Osteoblast (primary cell): ENCODE measurements at regions not wholly inside any gene's neighbourhood (a gene's known extent, or its start where the extent isn't known, plus 50 kb on each side); places are given as distances from the start of the nearest gene placed in this dataset.

Experiments
- DNase-seq: peaks from one replicate; pipeline ENCODE4 v3.0.0; 2011; ENCODE audit warnings: low spot score, mixed read lengths; ENCODE audit not compliant: insufficient read length; ENCODE audit errors: missing footprints
- H2AFZ ChIP-seq: 2 replicates; pipeline ENCODE4 v1.6.0; 2011; ENCODE audit warnings: mild to moderate bottlenecking, low read length
- H3K27ac ChIP-seq: 2 replicates; pipeline ENCODE4 v1.5.1; 2011; ENCODE audit warnings: mild to moderate bottlenecking, low read depth, low read length, moderate library complexity
- H3K27me3 ChIP-seq: 2 replicates; pipeline ENCODE4 v1.6.0; 2012; ENCODE audit warnings: mild to moderate bottlenecking, control low read depth, inconsistent platforms, low read length, moderate library complexity; ENCODE audit not compliant: insufficient read depth
- H3K36me3 ChIP-seq: 2 replicates; pipeline ENCODE4 v1.5.1; 2011; ENCODE audit warnings: mild to moderate bottlenecking, low read length, control low read depth, moderate library complexity; ENCODE audit not compliant: insufficient read depth
- H3K4me1 ChIP-seq: 2 replicates; pipeline ENCODE4 v1.5.1; 2011; ENCODE audit warnings: mild to moderate bottlenecking, low read length, control low read depth, moderate library complexity; ENCODE audit not compliant: insufficient read depth
- H3K4me2 ChIP-seq: 2 replicates; pipeline ENCODE4 v1.6.0; 2011; ENCODE audit warnings: mild to moderate bottlenecking, low read length; ENCODE audit not compliant: insufficient read depth
- H3K4me3 ChIP-seq: fragments of 200-600 bp; sonication (generic); 3 replicates; pipeline ENCODE4 v1.5.1; 2012; ENCODE audit warnings: mild to moderate bottlenecking, low read length, inconsistent platforms; ENCODE audit not compliant: insufficient read depth
- H3K79me2 ChIP-seq: 2 replicates; pipeline ENCODE4 v1.6.0; 2012; ENCODE audit warnings: mild to moderate bottlenecking, low read length, control low read depth, inconsistent platforms; ENCODE audit not compliant: insufficient read depth
- H3K9me3 ChIP-seq: 2 replicates; pipeline ENCODE4 v1.5.1; 2011; ENCODE audit warnings: low read depth, low read length, control low read depth
- H4K20me1 ChIP-seq: 2 replicates; pipeline ENCODE4 v1.6.0; 2012; ENCODE audit warnings: mild to moderate bottlenecking, low read length, control low read depth; ENCODE audit not compliant: insufficient read depth
- TF ChIP-seq, protein P1 (sequence below): IDR thresholded peaks from 2 replicates; pipeline ENCODE4 v1.5.1; 2011; ENCODE audit warnings: mild to moderate bottlenecking, low read depth, low read length, moderate library complexity; ENCODE audit errors: extremely low read depth

DNA sequence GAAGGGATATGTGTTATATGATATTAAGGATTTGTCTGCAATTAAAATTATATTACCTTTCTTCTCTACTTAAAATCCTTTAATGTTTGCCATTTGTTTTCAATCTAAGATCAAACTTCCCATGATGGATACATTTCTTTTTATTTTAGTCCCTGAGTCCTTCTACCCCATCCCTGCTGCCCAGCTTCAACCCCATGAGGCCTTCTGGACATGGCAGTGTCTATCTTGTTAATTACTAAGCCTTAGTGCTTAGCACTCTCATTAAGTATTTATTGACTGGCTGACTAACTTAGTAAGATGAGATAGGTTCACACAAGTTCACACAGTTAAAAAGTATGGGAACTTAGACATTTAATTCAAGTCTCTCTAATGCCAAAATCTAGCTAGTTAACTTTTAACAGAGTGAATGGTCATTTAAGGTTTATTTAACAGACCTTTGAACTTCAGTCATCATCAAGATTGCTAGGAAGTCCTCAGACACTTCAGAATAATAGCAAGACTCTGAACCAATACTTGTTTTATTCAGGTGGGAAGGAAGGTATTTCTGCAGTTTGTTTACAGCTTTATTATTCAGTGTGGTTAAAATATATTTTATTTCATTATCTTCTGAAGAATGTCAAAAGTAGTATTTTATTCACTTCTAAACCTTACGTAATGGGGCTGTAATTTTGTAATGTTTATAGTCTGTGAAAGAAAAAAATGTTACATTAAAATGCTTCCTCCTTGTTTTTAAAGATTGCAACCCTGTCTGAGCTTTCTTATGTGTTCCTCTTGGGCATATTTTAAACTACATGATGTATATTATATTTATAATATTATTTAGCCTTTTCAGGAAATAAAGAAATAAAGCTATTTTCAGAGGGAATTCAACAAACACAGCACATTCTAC, 848.9 kb downstream of the REEP3 start:
- H3K9me3 ChIP-seq, result no peaks in the 10 kb centered on the region
- DNase-seq, result no peak
- no peaks in the 10 kb centered on the region for H4K20me1 ChIP-seq
- H3K27me3 ChIP-seq, result no peaks in the 10 kb centered on the region
- TF ChIP-seq, protein P1, sequence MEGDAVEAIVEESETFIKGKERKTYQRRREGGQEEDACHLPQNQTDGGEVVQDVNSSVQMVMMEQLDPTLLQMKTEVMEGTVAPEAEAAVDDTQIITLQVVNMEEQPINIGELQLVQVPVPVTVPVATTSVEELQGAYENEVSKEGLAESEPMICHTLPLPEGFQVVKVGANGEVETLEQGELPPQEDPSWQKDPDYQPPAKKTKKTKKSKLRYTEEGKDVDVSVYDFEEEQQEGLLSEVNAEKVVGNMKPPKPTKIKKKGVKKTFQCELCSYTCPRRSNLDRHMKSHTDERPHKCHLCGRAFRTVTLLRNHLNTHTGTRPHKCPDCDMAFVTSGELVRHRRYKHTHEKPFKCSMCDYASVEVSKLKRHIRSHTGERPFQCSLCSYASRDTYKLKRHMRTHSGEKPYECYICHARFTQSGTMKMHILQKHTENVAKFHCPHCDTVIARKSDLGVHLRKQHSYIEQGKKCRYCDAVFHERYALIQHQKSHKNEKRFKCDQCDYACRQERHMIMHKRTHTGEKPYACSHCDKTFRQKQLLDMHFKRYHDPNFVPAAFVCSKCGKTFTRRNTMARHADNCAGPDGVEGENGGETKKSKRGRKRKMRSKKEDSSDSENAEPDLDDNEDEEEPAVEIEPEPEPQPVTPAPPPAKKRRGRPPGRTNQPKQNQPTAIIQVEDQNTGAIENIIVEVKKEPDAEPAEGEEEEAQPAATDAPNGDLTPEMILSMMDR, result no peak
- no peaks in the 10 kb centered on the region for H3K79me2 ChIP-seq
- H3K4me1 ChIP-seq, result no peaks in the 10 kb centered on the region
- H3K36me3 ChIP-seq, result no peaks in the 10 kb centered on the region
- H2AFZ ChIP-seq, result no peak overlapping the region
- H3K4me3 ChIP-seq, result no peak overlapping the region
- H3K4me2 ChIP-seq, result no peak overlapping the region
- H3K27ac ChIP-seq, result no peak overlapping the region

DNA sequence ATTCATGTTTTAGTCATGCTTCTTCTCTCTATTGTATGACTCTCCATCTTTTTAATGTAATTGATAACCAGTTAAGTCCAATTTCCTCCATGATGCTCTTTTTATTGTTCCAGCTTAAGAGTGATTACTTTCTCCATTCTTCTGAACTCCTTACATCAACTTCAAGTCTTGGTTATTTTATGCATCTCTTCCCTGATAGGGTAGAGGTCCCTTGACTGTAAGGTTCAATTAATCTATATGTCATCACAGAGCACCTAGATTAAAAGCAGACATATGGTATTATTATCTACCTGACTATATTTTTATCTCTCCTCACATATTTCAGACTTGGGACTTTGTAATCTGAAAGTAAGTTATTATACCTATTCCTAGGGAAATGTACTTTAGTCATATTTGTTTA, 853.1 kb downstream of the REEP3 start:
- H3K36me3 ChIP-seq, result no peaks in the 10 kb centered on the region
- no peaks in the 10 kb centered on the region for H3K9me3 ChIP-seq
- no peaks in the 10 kb centered on the region for H4K20me1 ChIP-seq
- H3K27ac ChIP-seq, result no peak overlapping the region
- TF ChIP-seq, protein P1, result no peak
- H3K4me1 ChIP-seq, result no peaks in the 10 kb centered on the region
- no peaks in the 10 kb centered on the region for H3K27me3 ChIP-seq
- no peak overlapping the region for H2AFZ ChIP-seq
- no peak overlapping the region for H3K4me3 ChIP-seq
- H3K79me2 ChIP-seq, result no peaks in the 10 kb centered on the region
- H3K4me2 ChIP-seq, result no peak overlapping the region
- DNase-seq, result no peak

DNA sequence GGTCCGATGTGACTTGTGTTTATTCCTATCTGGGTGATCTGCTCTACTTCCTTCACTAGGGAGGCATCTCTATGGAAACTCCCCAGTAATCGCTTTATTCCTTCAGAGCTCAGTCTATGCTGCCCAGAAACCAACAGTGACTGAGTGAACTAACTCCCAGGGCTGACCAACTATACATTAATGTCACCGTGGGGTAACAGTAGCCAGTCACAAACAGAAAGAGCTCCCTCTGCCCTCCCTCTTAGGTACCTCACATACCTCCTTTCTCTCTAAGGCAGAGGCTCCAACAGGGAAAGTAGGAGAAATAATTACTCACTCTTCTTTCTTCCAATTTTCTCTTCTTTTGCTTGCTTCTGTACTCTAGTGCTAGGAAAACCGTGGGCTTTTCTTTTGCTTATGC, 855.0 kb downstream of the REEP3 start:
- no peak for DNase-seq
- no peaks in the 10 kb centered on the region for H3K79me2 ChIP-seq
- H3K4me3 ChIP-seq, result no peak overlapping the region
- no peaks in the 10 kb centered on the region for H3K4me1 ChIP-seq
- no peaks in the 10 kb centered on the region for H4K20me1 ChIP-seq
- H3K36me3 ChIP-seq, result no peaks in the 10 kb centered on the region
- no peak overlapping the region for H3K27ac ChIP-seq
- H3K4me2 ChIP-seq, result no peak overlapping the region
- H2AFZ ChIP-seq, result no peak overlapping the region
- H3K9me3 ChIP-seq, result no peaks in the 10 kb centered on the region
- H3K27me3 ChIP-seq, result no peaks in the 10 kb centered on the region
- TF ChIP-seq, protein P1, result no peak

DNA sequence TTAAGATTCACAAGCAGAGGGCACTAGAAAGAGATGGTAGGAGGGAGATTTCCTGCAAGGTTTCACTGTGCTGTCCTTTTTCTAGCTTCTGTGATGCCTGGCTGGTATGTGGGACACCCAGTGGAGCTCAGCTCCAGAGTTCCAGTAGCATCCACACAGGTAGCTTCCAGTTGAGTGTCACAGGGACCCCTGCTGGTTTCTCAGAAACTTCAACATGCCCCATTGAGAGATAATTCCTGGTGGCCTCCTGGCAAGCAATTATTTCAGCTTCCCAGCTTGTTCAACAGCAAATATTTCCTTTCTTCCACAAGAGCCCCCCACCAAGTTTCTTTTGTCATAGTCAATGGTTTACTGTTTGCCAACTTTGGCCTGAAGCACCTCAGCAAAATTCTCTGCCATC, 858.7 kb downstream of the REEP3 start:
- DNase-seq, result no peak
- H3K36me3 ChIP-seq, result no peaks in the 10 kb centered on the region
- no peaks in the 10 kb centered on the region for H4K20me1 ChIP-seq
- no peaks in the 10 kb centered on the region for H3K9me3 ChIP-seq
- no peaks in the 10 kb centered on the region for H3K79me2 ChIP-seq
- no peak overlapping the region for H2AFZ ChIP-seq
- H3K4me2 ChIP-seq, result no peak overlapping the region
- no peaks in the 10 kb centered on the region for H3K4me1 ChIP-seq
- H3K27ac ChIP-seq, result no peak overlapping the region
- TF ChIP-seq, protein P1, result no peak
- no peaks in the 10 kb centered on the region for H3K27me3 ChIP-seq
- no peak overlapping the region for H3K4me3 ChIP-seq
